GM19468 (cell line): ENCODE measurements at regions not wholly inside any gene's neighbourhood (a gene's known extent, or its start where the extent isn't known, plus 50 kb on each side); places are given as distances from the start of the nearest gene placed in this dataset.

Source experiments
- ATAC-seq: cut with Tn5 transposase; IDR thresholded peaks from one replicate; pipeline ENCODE4 v1.9.1; 2021; ENCODE audit warnings: mild to moderate bottlenecking, moderate library complexity, moderate number of reproducible peaks; ENCODE audit not compliant: unreplicated experiment; ENCODE audit errors: extremely low read depth

- ATAC-seq: no peak
These were observed 195.2 kb upstream of the CNR1 start for GRCh38 chr6:88361298-88361697.

GRCh38 chr6:88360203-88360797 is 194.2 kb upstream of the CNR1 start:
- ATAC-seq: no peak

GRCh38 chr6:88359530-88360202 is 193.5 kb upstream of the CNR1 start:
- no peak for ATAC-seq

GRCh38 chr6:88358846-88359245 is 192.7 kb upstream of the CNR1 start:
- ATAC-seq: no peak

GRCh38 chr6:88349511-88349910 is 183.4 kb upstream of the CNR1 start:
- ATAC-seq: no peak

- no peak for ATAC-seq
These were observed 176.2 kb upstream of the CNR1 start for GRCh38 chr6:88342336-88342735.

- ATAC-seq: no peak
These were observed 173.6 kb upstream of the CNR1 start for GRCh38 chr6:88339761-88340160.

GRCh38 chr6:88321306-88321705 is 155.2 kb upstream of the CNR1 start:
- no peak for ATAC-seq

- no peak for ATAC-seq
These were observed 145.4 kb upstream of the CNR1 start for GRCh38 chr6:88311561-88311960.

- no peak for ATAC-seq
These were observed 138.4 kb upstream of the CNR1 start for GRCh38 chr6:88304520-88304919.

- ATAC-seq: no peak
These were observed 136.7 kb upstream of the CNR1 start for GRCh38 chr6:88302769-88303225.

- ATAC-seq: no peak
These were observed 136.0 kb upstream of the CNR1 start for GRCh38 chr6:88301888-88302768.

- ATAC-seq: no peak
These were observed 135.1 kb upstream of the CNR1 start for GRCh38 chr6:88301256-88301655.

GRCh38 chr6:88298066-88298845 is 132.1 kb upstream of the CNR1 start:
- no peak for ATAC-seq

GRCh38 chr6:88296694-88297093 is 130.5 kb upstream of the CNR1 start:
- ATAC-seq: no peak

- ATAC-seq: no peak
These were observed 129.5 kb upstream of the CNR1 start for GRCh38 chr6:88295663-88296062.

GRCh38 chr6:88294702-88295101 is 128.6 kb upstream of the CNR1 start:
- ATAC-seq: no peak

GRCh38 chr6:88290411-88290810 is 124.3 kb upstream of the CNR1 start:
- no peak for ATAC-seq

GRCh38 chr6:88287696-88288095 is 121.5 kb upstream of the CNR1 start:
- no peak for ATAC-seq

- no peak for ATAC-seq
These were observed 110.2 kb upstream of the CNR1 start for GRCh38 chr6:88276331-88276730.
